ENCODE measurements at regions not wholly inside any gene's neighbourhood (a gene's known extent, or its start where the extent isn't known, plus 50 kb on each side); places are given as distances from the start of the nearest gene placed in this dataset.

GRCh38 chr4:132759199-132759780, 389.8 kb upstream of the PCDH10 start:
- TF ChIP-seq CTCF (IDR thresholded peaks at IDR 0.05) (no peak), POLR2A (IDR thresholded peaks at IDR 0.05) (no peak), POLR2AphosphoS5 (IDR thresholded peaks at IDR 0.05) (no peak)
